ENCODE measurements at regions not wholly inside any gene's neighbourhood (a gene's known extent, or its start where the extent isn't known, plus 50 kb on each side); places are given as distances from the start of the nearest gene placed in this dataset.

DNA sequence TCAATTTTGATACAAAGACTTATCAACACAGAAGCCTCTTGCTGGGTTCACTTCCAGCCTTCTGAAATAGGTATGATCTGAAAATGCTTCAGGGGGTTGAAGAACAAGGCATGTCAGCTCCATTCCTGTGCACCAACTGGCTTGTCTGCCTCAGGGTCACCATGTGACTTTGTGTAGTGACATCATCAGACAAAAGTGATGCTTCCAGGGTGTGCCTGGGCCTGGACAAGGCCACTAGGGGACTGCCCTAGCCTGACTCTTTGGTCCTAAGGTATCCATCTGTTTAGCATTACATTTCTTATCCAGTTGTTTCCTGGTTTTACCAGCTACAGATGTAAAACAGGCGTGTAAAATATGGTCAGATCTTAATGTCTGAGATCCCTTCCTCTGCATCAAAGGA lies 155.6 kb downstream of the CAND1 start:
- TF ChIP-seq CTCF (conservative IDR thresholded peaks at IDR 0.05; ENCODE audit: low read depth, low read length) (no peak), EZH2 (IDR thresholded peaks at IDR 0.05; ENCODE audit: borderline replicate concordance, low read depth, low read length, poor library complexity, severe bottlenecking) (no peak)

Measured in A673 (cell line).